HepG2 (cell line): ENCODE measurements at regions not wholly inside any gene's neighbourhood (a gene's known extent, or its start where the extent isn't known, plus 50 kb on each side); places are given as distances from the start of the nearest gene placed in this dataset.

Experiments used
- ATAC-seq: fragments of 200-7000 bp; cut with Tn5 transposase; 3 replicates; pipeline ENCODE4 v1.9.1; 2020; ENCODE audit warnings: mild to moderate bottlenecking, moderate library complexity
- BruUV-seq: library from RNA; stranded (reverse); fragments of 400-500 nt; replicated peaks from 2 replicates; lab custom pipeline; 2021; lab: Mats Ljungman, UMichigan
- CTCF ChIA-PET: fragments of 300-600 bp; formaldehyde crosslinking; extraction: SDS; loops from one replicate; lab custom pipeline; 2021; ENCODE audit warnings: low total read pairs, inconsistent platforms, low intra/inter-chr PET ratio; lab: Yijun Ruan, JAX
- POLR2A ChIA-PET: fragments of 350-600 bp; sonication (Branson Sonifier 250); formaldehyde crosslinking; loops from one replicate; lab custom pipeline; 2020; ENCODE audit warnings: antibody characterized with exemption, inconsistent platforms; lab: Yijun Ruan, JAX
- DNase-seq: peaks from one replicate; pipeline ENCODE4 v3.0.0-alpha.2; 2015; ENCODE audit warnings: low spot score
- FAIRE-seq: peaks from 3 replicates; lab custom pipeline; 2011; peaks lifted over from hg19 to GRCh38; lab: Jason Lieb, UNC
- H2AFZ ChIP-seq: one replicate; pipeline ENCODE4 v1.6.1; 2011; ENCODE audit warnings: low read length, inconsistent platforms
- H3K27ac ChIP-seq: fragments of 300-600 bp; 3 replicates; pipeline ENCODE4 v1.8.0; 2011; ENCODE audit warnings: mixed run types, mild to moderate bottlenecking, mixed read lengths, low read length, inconsistent platforms; ENCODE audit not compliant: insufficient read depth; ENCODE audit errors: extremely low read length
- H3K27me3 ChIP-seq, 2 experiments: fragments of 200-600 bp in 1 of 2; 2 replicates in 1 of 2; 3 replicates in 1 of 2; pipeline versions ENCODE4 v1.6.0 to v1.8.0; 2011; ENCODE audit warnings: low read length in 2 of 2, mild to moderate bottlenecking in 2 of 2, moderate library complexity in 2 of 2, inconsistent platforms in 1 of 2; ENCODE audit not compliant: insufficient read depth in 2 of 2, control insufficient read depth in 1 of 2
- H3K36me3 ChIP-seq, 2 experiments: fragments of 200-600 bp in 1 of 2; replicated peaks in 1 of 2; 2 replicates in 1 of 2; 3 replicates in 1 of 2; pipeline versions ENCODE4 v1.5.1 to v1.8.0; 2011; ENCODE audit warnings: low read length in 2 of 2, inconsistent platforms in 1 of 2; ENCODE audit not compliant: insufficient read depth in 2 of 2, control insufficient read depth in 1 of 2
- H3K4me1 ChIP-seq: 2 replicates; pipeline ENCODE4 v1.5.1; 2012; ENCODE audit warnings: low read length, inconsistent platforms; ENCODE audit not compliant: insufficient read depth
- H3K4me2 ChIP-seq: 2 replicates; pipeline ENCODE4 v1.6.0; 2011; ENCODE audit warnings: low read depth, low read length, inconsistent platforms
- H3K4me3 ChIP-seq, 3 experiments: fragments of 200-600 bp in 1 of 3; sonication (generic), shearing (Covaris generic) in 1 of 3; replicated peaks in 1 of 3; 2 replicates each; pipeline ENCODE4 v1.5.1; 2011 to 2016; ENCODE audit warnings: low read length in 3 of 3, inconsistent platforms in 2 of 3, low read depth in 2 of 3, mild to moderate bottlenecking in 2 of 3, control low read depth in 1 of 3, mixed read lengths in 1 of 3; ENCODE audit not compliant: insufficient read depth in 1 of 3
- H3K79me2 ChIP-seq: one replicate; pipeline ENCODE4 v1.6.1; 2011; ENCODE audit warnings: low read length, inconsistent platforms; ENCODE audit not compliant: insufficient read depth
- H3K9ac ChIP-seq: 2 replicates; pipeline ENCODE4 v1.6.0; 2011; ENCODE audit warnings: mild to moderate bottlenecking, low read depth, low read length, inconsistent platforms; ENCODE audit not compliant: insufficient read depth
- H3K9me3 ChIP-seq: 2 replicates; pipeline ENCODE4 v1.5.1; 2012; ENCODE audit warnings: mild to moderate bottlenecking, low read length
- H4K20me1 ChIP-seq: 2 replicates; pipeline ENCODE4 v1.6.0; 2011; ENCODE audit warnings: inconsistent platforms, mild to moderate bottlenecking, low read length, moderate library complexity; ENCODE audit not compliant: insufficient read depth
- CREM ChIP-seq, 2 experiments: sonication (generic) in 1 of 2; formaldehyde crosslinking in 1 of 2; IDR thresholded peaks; 2 replicates each; pipeline versions ENCODE4 v1.4.0 to v1.6.1; 2016 to 2020; ENCODE audit warnings: antibody characterized with exemption in 1 of 2, mild to moderate bottlenecking in 1 of 2, missing genetic modification reagents in 1 of 2
- GABPB1 ChIP-seq: IDR thresholded peaks from 2 replicates; pipeline ENCODE4 v1.6.1; 2016; ENCODE audit warnings: mild to moderate bottlenecking, missing genetic modification reagents, moderate library complexity, missing compliant biosample characterization
- GATA4 ChIP-seq: sonication (generic); IDR thresholded peaks from 2 replicates; pipeline ENCODE4 v1.6.1; 2016; ENCODE audit warnings: antibody characterized with exemption, low read depth, borderline replicate concordance
- JUND ChIP-seq: sonication (generic); formaldehyde crosslinking; IDR thresholded peaks from 2 replicates; pipeline ENCODE4 v1.8.0; 2022; ENCODE audit warnings: mild to moderate bottlenecking, missing genetic modification reagents
- MBD4 ChIP-seq: IDR thresholded peaks from 2 replicates; pipeline ENCODE4 v1.6.1; 2012; ENCODE audit warnings: low read length, inconsistent platforms, borderline replicate concordance
- POGZ ChIP-seq: sonication (generic); formaldehyde crosslinking; IDR thresholded peaks from 2 replicates; pipeline ENCODE4 v1.4.0; 2020; ENCODE audit warnings: mild to moderate bottlenecking, missing genetic modification reagents
- ZBTB10 ChIP-seq: sonication (generic); formaldehyde crosslinking; IDR thresholded peaks from 2 replicates; pipeline ENCODE4 v1.4.0; 2020; ENCODE audit warnings: missing genetic modification reagents, borderline replicate concordance
- ZFP90 ChIP-seq: sonication (generic); formaldehyde crosslinking; IDR thresholded peaks from 2 replicates; pipeline ENCODE4 v1.8.0; 2022; ENCODE audit warnings: missing genetic modification reagents, mild to moderate bottlenecking, inconsistent platforms, borderline replicate concordance
- ZHX2 ChIP-seq, 2 experiments: sonication (generic) in 1 of 2; formaldehyde crosslinking in 1 of 2; IDR thresholded peaks; 2 replicates each; pipeline versions ENCODE4 v1.6.1 to v1.9.0; 2014 to 2022; ENCODE audit warnings: antibody characterized with exemption in 1 of 2, borderline replicate concordance in 1 of 2, inconsistent platforms in 1 of 2, low read depth in 1 of 2, missing genetic modification reagents in 1 of 2
- ZMAT5 ChIP-seq: sonication (generic); formaldehyde crosslinking; IDR thresholded peaks from 2 replicates; pipeline ENCODE4 v1.5.0; 2020; ENCODE audit warnings: mild to moderate bottlenecking, low read depth, missing genetic modification reagents, borderline replicate concordance
- ZNF275 ChIP-seq: sonication (generic); formaldehyde crosslinking; IDR thresholded peaks from 2 replicates; pipeline ENCODE4 v1.8.0; 2022; ENCODE audit warnings: missing genetic modification reagents, mild to moderate bottlenecking, inconsistent platforms, borderline replicate concordance
- ZNF343 ChIP-seq: sonication (generic); formaldehyde crosslinking; IDR thresholded peaks from 2 replicates; pipeline ENCODE4 v1.4.0; 2020; ENCODE audit warnings: mild to moderate bottlenecking, missing genetic modification reagents
- WGBS: methylation state at CpG from one replicate; pipeline ENCODE4 v1.1.6; 2017; ENCODE audit warnings: low lambda C conversion rate; 5-methylcytosine and 5-hydroxymethylcytosine counted together
- in situ Hi-C: cut with HindIII; loops from 2 replicates; pipeline ENCODE4 v1.10.0; 2017; ENCODE audit warnings: low pct_unique_long_range_greater_than_20kb; ENCODE audit not compliant: extremely low pct_ligation_motif_present
- intact Hi-C: fragments of 100-400 bp; cut with micrococcal nuclease; formaldehyde crosslinking; loops from one replicate; pipeline ENCODE4 v1.10.0; 2022; ENCODE audit not compliant: unreplicated experiment

- BruUV-seq = no TSS peak
- no peak overlapping the region for H3K27ac ChIP-seq
- ChIA-PET CTCF (no interaction called here), POLR2A (no interaction called here)
- no peak overlapping the region for H3K9ac ChIP-seq
- DNase-seq = no peak
- no peaks in the 10 kb centered on the region for H3K9me3 ChIP-seq
- H2AFZ ChIP-seq = no peak overlapping the region
- H3K79me2 ChIP-seq = no peaks in the 10 kb centered on the region
- H3K4me2 ChIP-seq = no peak overlapping the region
- H3K4me1 ChIP-seq = no peaks in the 10 kb centered on the region
- in situ Hi-C loops (no loop called here), intact Hi-C loops (no loop called here)
- H4K20me1 ChIP-seq = no peaks in the 10 kb centered on the region
- peaks cover 7 to 25% of the 10 kb centered on the region in 2 experiments; a peak in 3 of 5 replicates for H3K27me3 ChIP-seq
- no peak for ATAC-seq
- 2% methylated on average over 10 of the region's 11 CpGs for WGBS
- no peaks in the 10 kb centered on the region for H3K36me3 ChIP-seq
- H3K4me3 ChIP-seq = no peak overlapping the region
- no peak for FAIRE-seq
- TF ChIP-seq ZNF275 (CRISPR knock-in tag) (no peak), ZMAT5 (CRISPR knock-in tag) (no peak), JUND (CRISPR knock-in tag) (no peak), GATA4 (no peak), ZNF343 (CRISPR knock-in tag) (no peak), POGZ (CRISPR knock-in tag) (no peak), ZHX2 (IDR thresholded peaks at IDR 0.05; ENCODE audit: low read depth) (no peak), ZHX2 (CRISPR knock-in tag; IDR thresholded peaks at IDR 0.05; ENCODE audit: borderline replicate concordance) (no peak), GABPB1 (CRISPR knock-in tag) (no peak), CREM (IDR thresholded peaks at IDR 0.05) (no peak), CREM (CRISPR knock-in tag; IDR thresholded peaks at IDR 0.05) (no peak), ZBTB10 (CRISPR knock-in tag) (no peak), MBD4 (no peak), ZFP90 (no peak)
These were observed 91.2 kb upstream of the RET start for GRCh38 chr10:42985436-42986316.
